HG02852 (cell line): ENCODE measurements at regions not wholly inside any gene's neighbourhood (a gene's known extent, or its start where the extent isn't known, plus 50 kb on each side); places are given as distances from the start of the nearest gene placed in this dataset.

Experiments
- ATAC-seq: cut with Tn5 transposase; IDR thresholded peaks from one replicate; pipeline ENCODE4 v1.9.1; 2021; ENCODE audit warnings: mild to moderate bottlenecking, moderate library complexity; ENCODE audit not compliant: unreplicated experiment

- ATAC-seq, result no peak
These were observed 150.2 kb upstream of the EEPD1 start for GRCh38 chr7:36002900-36003299.

- ATAC-seq, result no peak
These were observed 149.7 kb upstream of the EEPD1 start for GRCh38 chr7:36003343-36003742.

- no peak for ATAC-seq
These were observed 147.8 kb upstream of the EEPD1 start for GRCh38 chr7:36005293-36005692.

- ATAC-seq, result no peak
These were observed 147.2 kb upstream of the EEPD1 start for GRCh38 chr7:36005876-36006275.

- ATAC-seq, result no peak
These were observed 146.3 kb upstream of the EEPD1 start for GRCh38 chr7:36006636-36007229.

GRCh38 chr7:36010656-36011587 is 142.1 kb upstream of the EEPD1 start:
- ATAC-seq, result no peak

- no peak for ATAC-seq
These were observed 141.5 kb upstream of the EEPD1 start for GRCh38 chr7:36011588-36011965.

GRCh38 chr7:36013246-36014014 is 139.6 kb upstream of the EEPD1 start:
- no peak for ATAC-seq

GRCh38 chr7:36014961-36015360 is 138.1 kb upstream of the EEPD1 start:
- no peak for ATAC-seq

- ATAC-seq, result no peak
These were observed 137.3 kb upstream of the EEPD1 start for GRCh38 chr7:36015733-36016132.

- ATAC-seq, result no peak
These were observed 136.4 kb upstream of the EEPD1 start for GRCh38 chr7:36016648-36017047.

- ATAC-seq, result no peak
These were observed 135.9 kb upstream of the EEPD1 start for GRCh38 chr7:36017111-36017510.

GRCh38 chr7:36018816-36019484 is 134.1 kb upstream of the EEPD1 start:
- ATAC-seq, result no peak

GRCh38 chr7:36019538-36019937 is 133.5 kb upstream of the EEPD1 start:
- no peak for ATAC-seq

- ATAC-seq, result no peak
These were observed 133.1 kb upstream of the EEPD1 start for GRCh38 chr7:36019980-36020379.

GRCh38 chr7:36021367-36021766 is 131.7 kb upstream of the EEPD1 start:
- no peak for ATAC-seq

GRCh38 chr7:36021917-36022550 is 131.0 kb upstream of the EEPD1 start:
- no peak for ATAC-seq

- no peak for ATAC-seq
These were observed 130.0 kb upstream of the EEPD1 start for GRCh38 chr7:36023033-36023560.

GRCh38 chr7:36025190-36025589 is 127.9 kb upstream of the EEPD1 start:
- no peak for ATAC-seq

GRCh38 chr7:36029311-36029710 is 123.7 kb upstream of the EEPD1 start:
- ATAC-seq, result no peak
